ENCODE measurements at regions not wholly inside any gene's neighbourhood (a gene's known extent, or its start where the extent isn't known, plus 50 kb on each side); places are given as distances from the start of the nearest gene placed in this dataset.

DNA sequence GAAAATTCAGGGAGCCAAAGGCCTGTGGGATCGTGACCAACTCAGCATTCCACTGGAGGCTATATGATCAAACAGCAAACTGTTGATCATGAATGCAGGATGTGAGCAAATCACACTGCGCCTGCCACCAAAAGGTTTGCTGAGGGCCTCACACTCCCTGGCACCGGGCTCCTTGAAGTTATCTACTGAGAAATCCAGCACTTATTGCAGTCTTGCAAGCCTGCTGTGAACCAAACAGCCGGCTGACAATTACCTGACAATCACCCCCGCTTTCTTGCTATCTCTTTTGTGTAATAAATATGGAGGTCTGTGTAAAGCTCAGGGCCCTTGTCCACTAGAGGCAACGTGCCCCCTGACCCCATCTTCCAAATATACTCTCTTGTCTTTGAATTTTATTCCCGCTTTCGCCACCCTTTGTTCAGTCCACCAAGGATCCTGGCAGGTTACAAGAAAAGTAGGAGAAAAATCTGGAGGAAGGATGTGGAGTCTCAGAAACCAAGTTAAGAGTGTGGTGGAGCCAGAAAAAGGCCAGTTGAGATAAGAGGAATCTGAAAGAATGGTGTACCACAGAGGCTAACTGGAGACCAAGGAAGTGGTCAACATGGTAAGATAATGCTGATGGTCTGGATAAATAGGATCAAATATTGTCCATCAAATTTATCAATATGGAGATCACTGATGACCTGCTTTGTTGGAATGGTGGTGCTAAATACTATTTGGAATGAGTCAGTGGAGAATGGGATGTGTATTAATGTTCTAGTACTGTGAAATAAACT is 229.2 kb downstream of the ALX1 start:
- TF ChIP-seq, protein P1, sequence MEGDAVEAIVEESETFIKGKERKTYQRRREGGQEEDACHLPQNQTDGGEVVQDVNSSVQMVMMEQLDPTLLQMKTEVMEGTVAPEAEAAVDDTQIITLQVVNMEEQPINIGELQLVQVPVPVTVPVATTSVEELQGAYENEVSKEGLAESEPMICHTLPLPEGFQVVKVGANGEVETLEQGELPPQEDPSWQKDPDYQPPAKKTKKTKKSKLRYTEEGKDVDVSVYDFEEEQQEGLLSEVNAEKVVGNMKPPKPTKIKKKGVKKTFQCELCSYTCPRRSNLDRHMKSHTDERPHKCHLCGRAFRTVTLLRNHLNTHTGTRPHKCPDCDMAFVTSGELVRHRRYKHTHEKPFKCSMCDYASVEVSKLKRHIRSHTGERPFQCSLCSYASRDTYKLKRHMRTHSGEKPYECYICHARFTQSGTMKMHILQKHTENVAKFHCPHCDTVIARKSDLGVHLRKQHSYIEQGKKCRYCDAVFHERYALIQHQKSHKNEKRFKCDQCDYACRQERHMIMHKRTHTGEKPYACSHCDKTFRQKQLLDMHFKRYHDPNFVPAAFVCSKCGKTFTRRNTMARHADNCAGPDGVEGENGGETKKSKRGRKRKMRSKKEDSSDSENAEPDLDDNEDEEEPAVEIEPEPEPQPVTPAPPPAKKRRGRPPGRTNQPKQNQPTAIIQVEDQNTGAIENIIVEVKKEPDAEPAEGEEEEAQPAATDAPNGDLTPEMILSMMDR (conservative IDR thresholded peaks at IDR 0.05; ENCODE audit: low read length), result no peak
- TF ChIP-seq EZH2phosphoT487 (IDR thresholded peaks at IDR 0.05; ENCODE audit: borderline replicate concordance, low read depth, low read length), result no peak

All from OCI-LY7 (cell line).